SU-DHL-6 (cell line): ENCODE measurements at regions not wholly inside any gene's neighbourhood (a gene's known extent, or its start where the extent isn't known, plus 50 kb on each side); places are given as distances from the start of the nearest gene placed in this dataset.

Experiments
- H2AFZ ChIP-seq: fragments of 200-600 bp; sonication (generic); 2 replicates; pipeline ENCODE4 v1.6.1; 2014; ENCODE audit warnings: low read depth, mild to moderate bottlenecking, moderate library complexity, mixed read lengths, antibody characterized with exemption, low read length; ENCODE audit not compliant: severe bottlenecking
- H3F3A ChIP-seq: fragments of 200-600 bp; shearing (Covaris generic); 2 replicates; pipeline ENCODE4 v1.6.0; 2016; ENCODE audit warnings: antibody characterized with exemption, mild to moderate bottlenecking; ENCODE audit not compliant: insufficient read depth
- H3K27ac ChIP-seq: fragments of 200-600 bp; sonication (generic); 2 replicates; pipeline ENCODE4 v1.5.1; 2016; ENCODE audit warnings: low read depth, mild to moderate bottlenecking, low read length, moderate library complexity, mixed read lengths
- H3K27me3 ChIP-seq: fragments of 200-600 bp; sonication (generic), shearing (Covaris generic); 2 replicates; pipeline ENCODE4 v1.6.0; 2014; ENCODE audit warnings: mild to moderate bottlenecking, low read length
- H3K36me3 ChIP-seq: fragments of 200-600 bp; sonication (generic); 2 replicates; pipeline ENCODE4 v1.6.1; 2014; ENCODE audit warnings: mild to moderate bottlenecking, low read length, mixed read lengths
- H3K4me2 ChIP-seq: fragments of 300-600, 200-600 bp; shearing (Covaris generic), sonication (generic); 2 replicates; pipeline ENCODE4 v1.6.0; 2014; ENCODE audit warnings: low read length, low read depth, mild to moderate bottlenecking; ENCODE audit not compliant: poor library complexity, severe bottlenecking
- H3K4me3 ChIP-seq: fragments of 200-600 bp; sonication (generic); 2 replicates; pipeline ENCODE4 v1.5.1; 2014; ENCODE audit warnings: antibody characterized with exemption, low read length, mild to moderate bottlenecking, mixed read lengths; ENCODE audit not compliant: insufficient read depth, poor library complexity, severe bottlenecking
- H3K79me2 ChIP-seq: fragments of 200-600 bp; sonication (generic); 2 replicates; pipeline ENCODE4 v1.6.1; 2014; ENCODE audit warnings: mild to moderate bottlenecking, low read length, moderate library complexity; ENCODE audit not compliant: insufficient read depth
- H3K9ac ChIP-seq: fragments of 200-600 bp; sonication (generic); 2 replicates; pipeline ENCODE4 v1.7.0; 2014; ENCODE audit warnings: mild to moderate bottlenecking, low read length
- H3K9me2 ChIP-seq: fragments of 200-600 bp; sonication (generic); replicated peaks from 2 replicates; pipeline ENCODE4 v1.6.1; 2014; ENCODE audit warnings: low read length; ENCODE audit not compliant: insufficient read depth
- H3K9me3 ChIP-seq: fragments of 200-600 bp; sonication (generic); 2 replicates; pipeline ENCODE4 v1.6.1; 2014; ENCODE audit warnings: low read length, mixed read lengths; ENCODE audit not compliant: insufficient read depth
- H4K20me1 ChIP-seq: fragments of 200-600 bp; sonication (generic); 2 replicates; pipeline ENCODE4 v1.6.1; 2014; ENCODE audit warnings: low read depth, mild to moderate bottlenecking, antibody characterized with exemption, low read length, moderate library complexity, mixed read lengths
- EZH2phosphoT487 ChIP-seq: fragments of 200-600 bp; sonication (generic), shearing (Covaris generic); conservative IDR thresholded peaks from 2 replicates; pipeline ENCODE4 v1.6.1; 2018; ENCODE audit warnings: mild to moderate bottlenecking, antibody characterized with exemption, low read length, moderate library complexity, mixed read lengths
- TF ChIP-seq, protein P1 (sequence below): fragments of 200-600 bp; sonication (generic); IDR thresholded peaks from one replicate; pipeline ENCODE4 v1.5.1; 2017; ENCODE audit warnings: antibody characterized with exemption, mild to moderate bottlenecking, low read length, moderate library complexity; ENCODE audit not compliant: insufficient read depth, poor library complexity, severe bottlenecking

DNA sequence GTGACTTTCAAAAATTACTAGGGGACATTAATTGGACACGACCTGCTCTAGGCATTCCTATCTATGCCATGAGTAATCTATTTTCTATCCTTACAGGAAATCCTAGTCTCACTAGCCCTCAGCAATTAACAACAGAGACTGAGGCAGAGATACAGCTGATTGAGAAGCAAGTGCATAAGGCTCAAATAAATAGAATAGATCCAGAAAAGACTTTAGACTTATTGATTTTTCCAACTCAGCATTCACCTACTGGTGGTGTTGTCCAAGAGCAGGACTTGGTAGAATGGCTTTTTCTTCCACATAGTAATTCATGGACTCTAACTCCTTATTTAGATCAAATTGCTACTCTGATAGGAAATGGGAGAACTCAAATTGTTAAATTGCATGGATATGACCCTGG, 148.0 kb downstream of the ZNF33B start:
- Histone ChIP-seq H3K36me3 (no peaks in the 10 kb centered on the region), H3F3A (no peaks in the 10 kb centered on the region), H3K9me2 (no peaks in the 10 kb centered on the region), H2AFZ (no peak overlapping the region), H3K27me3 (no peaks in the 10 kb centered on the region), H4K20me1 (no peaks in the 10 kb centered on the region), H3K9me3 (no peaks in the 10 kb centered on the region), H3K9ac (no peak overlapping the region), H3K4me2 (no peak overlapping the region), H3K79me2 (no peaks in the 10 kb centered on the region), H3K4me3 (no peak overlapping the region), H3K27ac (no peak overlapping the region)
- TF ChIP-seq, protein P1, sequence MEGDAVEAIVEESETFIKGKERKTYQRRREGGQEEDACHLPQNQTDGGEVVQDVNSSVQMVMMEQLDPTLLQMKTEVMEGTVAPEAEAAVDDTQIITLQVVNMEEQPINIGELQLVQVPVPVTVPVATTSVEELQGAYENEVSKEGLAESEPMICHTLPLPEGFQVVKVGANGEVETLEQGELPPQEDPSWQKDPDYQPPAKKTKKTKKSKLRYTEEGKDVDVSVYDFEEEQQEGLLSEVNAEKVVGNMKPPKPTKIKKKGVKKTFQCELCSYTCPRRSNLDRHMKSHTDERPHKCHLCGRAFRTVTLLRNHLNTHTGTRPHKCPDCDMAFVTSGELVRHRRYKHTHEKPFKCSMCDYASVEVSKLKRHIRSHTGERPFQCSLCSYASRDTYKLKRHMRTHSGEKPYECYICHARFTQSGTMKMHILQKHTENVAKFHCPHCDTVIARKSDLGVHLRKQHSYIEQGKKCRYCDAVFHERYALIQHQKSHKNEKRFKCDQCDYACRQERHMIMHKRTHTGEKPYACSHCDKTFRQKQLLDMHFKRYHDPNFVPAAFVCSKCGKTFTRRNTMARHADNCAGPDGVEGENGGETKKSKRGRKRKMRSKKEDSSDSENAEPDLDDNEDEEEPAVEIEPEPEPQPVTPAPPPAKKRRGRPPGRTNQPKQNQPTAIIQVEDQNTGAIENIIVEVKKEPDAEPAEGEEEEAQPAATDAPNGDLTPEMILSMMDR, result no peak
- TF ChIP-seq EZH2phosphoT487, result no peak

GRCh38 chr10:42488416-42488815, 150.0 kb downstream of the ZNF33B start:
- H3K27ac ChIP-seq, result no peak overlapping the region
- no peak overlapping the region for H3K4me2 ChIP-seq
- H3K9ac ChIP-seq, result no peak overlapping the region

DNA sequence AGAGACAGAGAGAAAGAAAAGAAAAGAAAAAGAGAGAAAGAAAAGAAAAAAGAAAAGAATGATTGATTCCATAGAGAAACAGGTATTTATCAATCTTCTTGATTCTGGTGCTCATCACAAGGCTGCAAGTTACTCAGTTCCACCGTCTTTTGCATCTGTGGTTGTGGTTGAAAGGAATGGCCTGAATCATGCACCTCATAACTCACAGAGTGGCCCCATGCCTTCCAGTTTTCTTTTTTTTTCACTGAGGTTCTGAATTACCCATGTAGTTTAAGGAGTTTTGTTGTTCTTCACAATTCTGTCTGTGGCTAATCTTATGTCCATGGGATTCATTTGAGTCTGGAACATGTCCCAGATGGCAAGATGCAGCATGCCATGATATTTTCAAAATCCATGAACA, 156.0 kb downstream of the ZNF33B start:
- no peaks in the 10 kb centered on the region for H4K20me1 ChIP-seq
- no peaks in the 10 kb centered on the region for H3K9me2 ChIP-seq
- no peak overlapping the region for H2AFZ ChIP-seq
- H3K9me3 ChIP-seq, result no peaks in the 10 kb centered on the region
- no peaks in the 10 kb centered on the region for H3K79me2 ChIP-seq
- no peak overlapping the region for H3K27ac ChIP-seq
- TF ChIP-seq, protein P1, result no peak
- no peak for TF ChIP-seq EZH2phosphoT487
- H3K9ac ChIP-seq, result no peak overlapping the region
- H3F3A ChIP-seq, result no peaks in the 10 kb centered on the region
- H3K4me2 ChIP-seq, result no peak overlapping the region
- H3K36me3 ChIP-seq, result no peaks in the 10 kb centered on the region
- H3K27me3 ChIP-seq, result no peaks in the 10 kb centered on the region
- no peak overlapping the region for H3K4me3 ChIP-seq

More at GRCh38 chr10:42488416-42488815, 150.0 kb downstream of the ZNF33B start:
- Histone ChIP-seq H3K9me3 (no peaks in the 10 kb centered on the region), H3K36me3 (no peaks in the 10 kb centered on the region), H4K20me1 (no peaks in the 10 kb centered on the region), H3K4me3 (no peak overlapping the region), H3F3A (no peaks in the 10 kb centered on the region), H2AFZ (no peak overlapping the region), H3K27me3 (no peaks in the 10 kb centered on the region), H3K79me2 (no peaks in the 10 kb centered on the region), H3K9me2 (no peaks in the 10 kb centered on the region)
- TF ChIP-seq, protein P1, result no peak

GRCh38 chr10:42479057-42479456, 159.3 kb downstream of the ZNF33B start:
- Histone ChIP-seq H3K4me2 (no peak overlapping the region), H4K20me1 (no peaks in the 10 kb centered on the region), H3K79me2 (no peaks in the 10 kb centered on the region), H3K4me3 (no peak overlapping the region), H3K27ac (no peak overlapping the region), H3F3A (no peaks in the 10 kb centered on the region), H3K9me3 (no peaks in the 10 kb centered on the region), H3K27me3 (no peaks in the 10 kb centered on the region), H3K9ac (no peak overlapping the region), H3K36me3 (no peaks in the 10 kb centered on the region), H3K9me2 (no peaks in the 10 kb centered on the region), H2AFZ (no peak overlapping the region)
- no peak for TF ChIP-seq EZH2phosphoT487
- TF ChIP-seq, protein P1, result no peak
